Glutamatergic neuron (in vitro differentiated cells): ENCODE measurements at regions not wholly inside any gene's neighbourhood (a gene's known extent, or its start where the extent isn't known, plus 50 kb on each side); places are given as distances from the start of the nearest gene placed in this dataset.
"Not testable (repeated sequence)": the region's sequence is repeated elsewhere in the genome, so short reads cannot be mapped to it uniquely, and the experiment has no call there.

Experiments
- DNase-seq: peaks from one replicate; pipeline ENCODE4 v3.0.0; 2022
- H3K27ac Mint-ChIP-seq: one replicate; pipeline ENCODE4 v1.8.0; 2020; ENCODE audit warnings: mild to moderate bottlenecking, mixed read lengths, inconsistent platforms; ENCODE audit not compliant: unreplicated experiment
- H3K27me3 Mint-ChIP-seq: one replicate; pipeline ENCODE4 v1.8.0; 2020; ENCODE audit warnings: mild to moderate bottlenecking, moderate library complexity, mixed read lengths, inconsistent platforms; ENCODE audit not compliant: unreplicated experiment
- H3K36me3 Mint-ChIP-seq: one replicate; pipeline ENCODE4 v1.8.0; 2020; ENCODE audit warnings: mild to moderate bottlenecking, mixed read lengths, inconsistent platforms; ENCODE audit not compliant: unreplicated experiment
- H3K4me1 Mint-ChIP-seq: one replicate; pipeline ENCODE4 v1.8.0; 2020; ENCODE audit warnings: mild to moderate bottlenecking, low read depth, mixed read lengths, inconsistent platforms; ENCODE audit not compliant: unreplicated experiment
- H3K4me3 Mint-ChIP-seq: one replicate; pipeline ENCODE4 v1.8.0; 2020; ENCODE audit warnings: mild to moderate bottlenecking, mixed read lengths, inconsistent platforms; ENCODE audit not compliant: unreplicated experiment
- H3K9me3 Mint-ChIP-seq: one replicate; pipeline ENCODE4 v1.8.0; 2020; ENCODE audit warnings: mild to moderate bottlenecking, moderate library complexity, mixed read lengths, inconsistent platforms; ENCODE audit not compliant: unreplicated experiment
- CTCF ChIP-seq: fragments of 200-600 bp; sonication (generic); IDR thresholded peaks from one replicate; pipeline ENCODE4 v1.5.0; 2021; ENCODE audit not compliant: partially characterized antibody, unreplicated experiment

GRCh38 chr2:19098467-19099160, 259.8 kb downstream of the OSR1 start:
- H3K4me1 Mint-ChIP-seq, result no peaks in the 10 kb centered on the region
- H3K27me3 Mint-ChIP-seq, result no peaks in the 10 kb centered on the region
- no peak for DNase-seq
- no peak for TF ChIP-seq CTCF
- H3K36me3 Mint-ChIP-seq, result no peaks in the 10 kb centered on the region
- no peak overlapping the region for H3K27ac Mint-ChIP-seq
- no peak overlapping the region for H3K4me3 Mint-ChIP-seq
- no peaks in the 10 kb centered on the region for H3K9me3 Mint-ChIP-seq

DNA sequence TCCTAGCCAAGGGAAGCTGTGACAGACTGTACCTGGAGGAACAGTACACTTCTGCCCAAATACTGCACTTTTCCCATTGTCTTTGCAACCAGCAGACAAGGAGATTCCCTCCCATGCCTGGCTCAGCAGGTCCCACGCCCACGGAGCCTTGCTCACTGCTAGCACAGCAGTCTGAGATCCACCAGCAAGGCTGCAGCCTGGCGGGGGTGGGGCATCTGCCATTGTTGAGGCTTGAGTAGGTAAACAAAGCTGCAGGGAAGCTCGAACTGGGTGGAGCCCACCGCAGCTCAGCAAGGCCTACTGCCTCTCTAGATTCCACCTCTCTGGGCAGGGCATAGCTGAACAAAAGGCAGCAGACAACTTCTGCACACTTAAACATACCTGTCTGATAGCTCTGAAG, 268.9 kb downstream of the OSR1 start:
- H3K27me3 Mint-ChIP-seq, H3K27ac Mint-ChIP-seq, H3K9me3 Mint-ChIP-seq, DNase-seq, H3K4me1 Mint-ChIP-seq, H3K36me3 Mint-ChIP-seq, H3K4me3 Mint-ChIP-seq: not testable (repeated sequence)

GRCh38 chr2:19086231-19086651, 272.2 kb downstream of the OSR1 start:
- Mint-ChIP-seq H3K27ac (no peak overlapping the region), H3K36me3 (no peaks in the 10 kb centered on the region), H3K9me3 (no peaks in the 10 kb centered on the region), H3K4me3 (no peak overlapping the region), H3K27me3 (no peaks in the 10 kb centered on the region), H3K4me1 (no peaks in the 10 kb centered on the region)
- DNase-seq, result no peak
- TF ChIP-seq CTCF, result no peak

- Mint-ChIP-seq H3K9me3 (no peaks in the 10 kb centered on the region), H3K4me3 (no peak overlapping the region), H3K4me1 (peaks cover 5% of the 10 kb centered on the region), H3K27ac (no peak overlapping the region), H3K36me3 (no peaks in the 10 kb centered on the region), H3K27me3 (no peaks in the 10 kb centered on the region)
- DNase-seq, result no peak
- TF ChIP-seq CTCF, result no peak
Measured at GRCh38 chr2:19078709-19079108, 279.7 kb downstream of the OSR1 start.

GRCh38 chr2:19073522-19073921, 284.9 kb downstream of the OSR1 start:
- Mint-ChIP-seq H3K36me3 (no peaks in the 10 kb centered on the region), H3K27ac (no peak overlapping the region)
- no peak for DNase-seq

More at GRCh38 chr2:19073522-19073921, 284.9 kb downstream of the OSR1 start:
- no peak overlapping the region for H3K4me3 Mint-ChIP-seq
- H3K4me1 Mint-ChIP-seq, result no peaks in the 10 kb centered on the region
- no peak for TF ChIP-seq CTCF
- H3K9me3 Mint-ChIP-seq, result no peaks in the 10 kb centered on the region
- no peaks in the 10 kb centered on the region for H3K27me3 Mint-ChIP-seq
